ENCODE measurements at regions not wholly inside any gene's neighbourhood (a gene's known extent, or its start where the extent isn't known, plus 50 kb on each side); places are given as distances from the start of the nearest gene placed in this dataset.
A peak's percentile ranks its signal among the peaks of the same experiment; 100 is the strongest.
"Not testable (repeated sequence)": the region's sequence is repeated elsewhere in the genome, so short reads cannot be mapped to it uniquely, and the experiment has no call there.

DNA sequence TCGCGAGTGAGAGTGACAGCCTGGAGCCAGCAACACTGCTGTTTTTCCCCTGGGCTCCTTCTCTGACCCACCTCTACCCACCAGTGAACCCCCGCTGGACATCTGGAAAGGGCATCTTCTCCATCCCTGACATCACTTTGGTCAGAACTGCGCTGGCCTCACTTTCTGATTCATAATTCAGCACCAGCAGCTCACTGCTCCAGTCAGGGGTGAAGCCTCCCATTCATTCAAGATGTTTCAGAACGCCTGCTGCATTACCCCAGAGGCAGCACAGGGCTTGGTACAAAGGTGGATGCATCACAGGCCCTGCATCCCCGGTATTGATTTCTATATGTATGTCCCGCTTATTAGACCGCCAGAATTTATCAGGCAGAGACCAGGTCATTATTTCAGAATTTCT is 182.8 kb upstream of the TSHZ3 start:
- no peak for DNase-seq

DNA sequence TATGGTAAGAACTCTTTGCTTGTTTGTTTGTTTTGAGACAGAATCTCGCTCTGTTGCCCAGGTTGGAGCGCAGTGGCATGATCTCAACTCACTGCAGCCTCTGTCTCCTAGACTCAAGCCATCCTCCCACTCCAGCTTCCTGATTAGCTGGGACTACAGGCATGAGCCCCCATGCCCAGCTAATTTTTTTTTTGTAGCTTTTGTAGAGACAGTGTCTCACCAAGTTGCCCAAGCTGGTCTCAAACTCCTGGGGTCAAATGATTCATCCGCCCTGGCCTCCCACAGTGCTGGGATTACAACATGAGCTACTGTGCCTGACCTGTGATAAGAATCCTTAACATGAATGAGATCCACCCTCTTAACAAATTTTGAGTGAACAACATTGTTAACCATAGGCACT is 183.9 kb upstream of the TSHZ3 start:
- no peak for DNase-seq

DNA sequence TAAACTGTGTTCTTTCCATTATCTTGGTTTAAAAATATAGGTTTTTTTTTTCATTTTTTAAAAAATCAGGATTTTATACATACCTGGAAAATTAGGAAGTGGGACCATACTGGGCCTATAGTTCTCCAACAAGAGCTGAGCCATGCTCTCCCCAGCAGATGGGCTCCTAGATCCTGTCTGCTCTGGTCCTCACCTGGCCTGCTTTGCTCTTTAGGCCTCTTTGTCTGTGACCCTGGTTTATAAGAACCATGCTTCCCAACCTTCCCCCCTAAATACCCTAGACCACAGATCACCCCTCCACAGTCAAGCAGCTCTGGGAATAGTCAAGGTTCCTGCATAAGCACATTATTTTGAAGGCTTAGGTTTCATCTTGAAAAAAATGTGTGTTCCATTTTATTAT is 185.0 kb upstream of the TSHZ3 start:
- DNase-seq: no peak

DNA sequence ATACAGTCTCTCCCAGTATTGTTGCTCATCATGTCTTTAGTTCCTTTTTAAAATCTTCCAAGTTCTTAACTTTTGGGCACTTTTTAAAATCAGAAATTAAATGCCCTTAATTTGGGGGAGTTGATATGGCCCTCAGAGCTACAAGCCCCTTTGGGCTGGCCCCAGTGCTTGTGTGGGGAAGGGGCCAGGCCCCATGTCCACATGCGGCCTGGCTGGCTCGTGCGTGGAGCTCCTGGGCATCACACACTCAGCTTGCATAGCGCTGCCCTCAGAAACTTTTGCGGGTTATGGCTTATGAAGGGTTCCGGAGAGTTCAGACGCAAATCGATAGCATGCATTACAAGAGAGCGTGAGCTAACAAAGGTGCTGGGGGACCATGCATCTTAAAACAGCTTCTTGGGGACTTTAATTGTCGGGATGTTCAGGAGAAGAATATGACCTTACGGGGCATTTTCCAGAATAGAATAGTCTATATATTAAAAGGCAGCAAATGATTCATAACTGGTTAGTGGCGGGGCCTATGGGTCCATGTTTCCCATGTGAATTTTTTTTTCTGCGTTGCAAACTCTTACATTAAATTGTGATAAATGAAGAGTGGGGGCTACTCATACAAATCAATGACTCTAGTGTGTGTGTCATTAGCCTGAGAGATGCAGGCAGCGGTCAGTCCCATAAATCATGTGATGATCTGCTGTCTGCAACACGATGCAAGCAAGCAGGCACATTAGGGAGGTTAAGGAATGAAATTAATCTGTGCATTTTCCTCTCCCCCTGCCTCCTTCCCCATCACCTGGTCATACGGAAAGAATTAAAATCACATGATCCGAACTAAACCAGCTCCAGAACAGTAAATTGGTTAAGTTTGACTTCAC is 185.8 kb upstream of the TSHZ3 start:
- no peak for DNase-seq

DNA sequence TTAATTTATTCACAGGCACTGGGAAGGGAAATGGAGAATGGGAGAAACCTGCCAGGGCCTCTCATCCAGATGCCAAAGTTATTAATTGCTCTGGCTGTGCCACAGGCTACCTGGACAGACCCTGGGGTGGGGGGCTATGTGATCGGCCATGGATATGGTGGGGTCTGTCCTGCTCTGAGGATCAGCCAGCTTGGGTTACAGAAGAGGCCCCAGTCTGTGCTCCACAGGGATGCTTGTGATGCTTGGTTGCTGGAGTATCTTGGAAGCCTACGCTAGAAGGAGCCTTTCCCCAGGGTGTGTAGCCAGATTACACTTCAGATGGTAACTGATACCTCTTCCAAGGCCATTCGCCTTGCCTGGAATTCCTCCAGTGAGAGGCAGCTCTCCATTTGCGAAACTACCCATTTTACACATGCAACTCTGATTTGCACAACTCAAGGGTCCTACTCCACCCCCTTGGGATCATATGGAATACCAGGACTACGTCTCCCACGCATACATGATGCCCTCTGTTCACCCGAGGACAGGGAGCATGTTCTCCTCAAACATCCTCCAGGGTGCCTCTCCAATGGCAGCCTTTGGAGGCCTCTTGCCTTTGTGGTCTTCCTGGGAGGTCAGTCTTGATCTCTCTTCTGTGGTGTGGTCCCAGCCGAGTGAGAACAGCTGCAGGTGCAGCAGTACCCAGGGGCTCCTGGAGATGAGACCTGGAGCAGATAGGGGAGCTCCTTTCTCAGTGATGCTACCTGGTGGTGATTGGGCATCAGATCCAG is 186.6 kb upstream of the TSHZ3 start:
- no peak for DNase-seq

DNA sequence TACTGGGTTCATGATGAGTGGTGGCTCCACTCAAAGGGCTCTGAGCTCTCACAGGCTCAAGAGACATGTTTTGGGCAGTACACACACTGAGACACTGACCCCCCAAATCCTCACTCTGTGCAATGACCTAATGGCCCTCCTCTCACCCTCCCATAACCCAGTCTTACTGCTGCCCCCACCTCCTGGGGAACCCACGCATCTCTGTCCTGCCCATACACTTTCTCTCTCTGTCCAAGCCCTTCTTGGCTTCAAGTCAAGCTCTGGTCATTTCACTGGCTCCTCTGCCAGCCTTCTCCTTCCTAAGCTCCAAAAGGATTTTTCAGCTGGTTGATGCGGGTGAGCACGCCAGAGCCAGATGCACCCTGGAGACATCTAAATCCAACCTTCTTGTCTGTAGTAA is 187.9 kb upstream of the TSHZ3 start:
- no peak for DNase-seq

DNA sequence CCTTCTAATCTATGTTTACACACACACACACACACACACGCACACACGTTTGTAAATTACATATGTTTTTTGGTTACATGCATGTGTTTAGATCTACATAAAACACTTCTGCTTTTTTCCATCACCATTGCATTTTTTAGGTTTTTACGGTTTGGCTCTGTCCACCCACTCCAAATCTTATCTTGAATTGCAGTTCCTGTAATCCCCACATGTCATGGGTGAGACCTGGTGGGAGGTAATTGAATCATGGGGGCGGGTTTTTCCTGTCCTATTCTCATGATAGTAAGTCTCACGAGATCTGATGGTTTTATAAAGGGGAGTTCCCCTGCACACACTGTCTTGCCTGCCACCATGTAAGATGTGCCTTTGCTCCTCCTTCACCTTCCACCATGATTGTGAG is 188.7 kb upstream of the TSHZ3 start:
- DNase-seq: not testable (repeated sequence)

DNA sequence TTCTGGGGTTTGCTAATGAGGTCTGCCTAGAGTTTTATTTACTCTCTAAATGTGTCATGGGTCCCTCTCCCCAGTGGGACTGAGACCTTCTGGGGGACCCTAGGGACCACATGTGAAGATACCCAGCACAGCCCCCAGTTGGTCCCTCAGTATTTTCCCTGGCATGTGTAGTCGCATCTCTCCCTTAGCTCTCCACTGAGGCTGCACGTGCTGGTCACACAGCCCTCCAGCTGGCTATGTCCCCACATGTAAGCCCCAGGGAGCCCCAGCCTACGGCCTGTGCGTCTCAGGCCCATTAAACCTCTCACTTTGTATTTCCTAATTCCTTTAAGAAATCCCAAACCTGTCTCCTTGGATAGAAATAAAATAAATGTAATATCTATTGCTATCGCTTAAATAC is 189.6 kb upstream of the TSHZ3 start:
- no peak for DNase-seq

DNA sequence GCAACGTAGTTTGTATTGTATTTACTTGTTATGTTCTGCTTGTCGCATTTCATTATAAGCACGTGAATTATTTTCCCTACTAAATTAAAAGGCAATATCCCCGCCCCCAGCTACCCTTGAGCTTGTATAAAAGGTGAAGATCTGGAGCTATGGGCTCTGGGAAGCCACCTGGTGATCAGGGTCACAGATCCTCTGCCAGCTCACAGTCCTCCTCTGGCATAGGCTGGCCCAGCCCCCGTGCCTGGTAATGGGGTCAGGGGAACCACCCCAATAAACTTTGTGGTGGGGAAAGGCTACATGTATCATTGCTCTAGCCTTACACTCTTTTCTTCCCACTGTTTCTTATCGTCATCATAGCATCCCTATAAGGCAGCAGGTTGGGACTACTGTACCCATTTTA is 190.2 kb upstream of the TSHZ3 start:
- no peak for DNase-seq

DNA sequence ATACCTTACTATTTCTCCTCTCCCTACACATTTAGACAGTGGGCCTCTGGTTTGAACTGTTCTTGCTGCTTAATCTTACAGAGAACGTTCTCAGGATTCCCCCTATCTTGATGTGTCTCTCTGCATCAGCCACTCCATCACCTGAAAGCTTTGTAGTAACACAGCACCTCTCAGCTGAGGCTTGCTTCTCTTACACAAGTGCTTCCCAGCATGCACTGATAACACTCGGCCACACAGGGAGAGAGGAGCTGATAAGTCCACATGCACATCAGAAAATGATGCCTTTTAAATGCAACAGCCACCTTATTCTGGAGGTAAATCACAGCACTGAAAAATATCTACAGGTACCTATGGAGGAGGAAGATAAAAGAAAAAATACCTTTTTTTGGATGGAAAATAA is 192.2 kb upstream of the TSHZ3 start:
- DNase-seq: no peak

DNA sequence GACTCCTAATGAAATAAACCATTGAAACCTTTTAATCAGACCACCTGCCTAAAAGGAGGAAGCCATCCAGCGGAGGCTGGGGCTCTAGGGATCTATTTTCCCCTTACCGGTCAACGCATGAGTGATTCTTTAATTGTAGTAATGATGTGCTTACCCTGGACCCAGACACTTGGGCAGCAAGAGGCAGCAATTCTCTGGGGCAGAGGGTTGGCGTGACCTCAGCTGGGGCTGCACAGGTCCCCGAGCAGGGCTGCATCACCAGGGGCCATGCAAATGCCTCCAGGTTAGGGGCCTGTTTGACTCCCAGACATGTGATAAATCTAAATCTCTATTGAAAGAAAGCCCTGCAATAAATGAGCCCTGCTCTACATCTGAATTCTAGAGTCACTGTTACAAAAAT is 194.2 kb upstream of the TSHZ3 start:
- DNase-seq: no peak

DNA sequence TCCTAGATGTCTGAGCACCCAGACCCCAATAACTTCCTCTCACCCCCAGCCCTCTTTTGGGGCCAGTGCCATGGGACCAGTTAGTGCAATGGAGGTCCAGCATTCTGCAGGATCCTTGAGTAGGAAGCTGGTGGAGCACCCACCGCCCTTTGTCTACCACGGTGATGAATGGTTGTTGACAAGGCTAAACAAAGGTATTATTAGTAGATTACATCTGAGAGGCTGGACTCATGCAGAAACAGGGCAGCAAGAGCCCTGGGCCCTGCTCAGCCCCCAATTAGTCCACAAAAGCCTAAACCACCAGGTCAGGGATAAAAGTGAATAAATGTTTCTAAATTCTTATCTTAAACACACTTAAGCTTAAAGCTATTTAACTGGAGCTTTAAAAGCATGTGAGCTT is 196.5 kb upstream of the TSHZ3 start:
- no peak for DNase-seq

DNA sequence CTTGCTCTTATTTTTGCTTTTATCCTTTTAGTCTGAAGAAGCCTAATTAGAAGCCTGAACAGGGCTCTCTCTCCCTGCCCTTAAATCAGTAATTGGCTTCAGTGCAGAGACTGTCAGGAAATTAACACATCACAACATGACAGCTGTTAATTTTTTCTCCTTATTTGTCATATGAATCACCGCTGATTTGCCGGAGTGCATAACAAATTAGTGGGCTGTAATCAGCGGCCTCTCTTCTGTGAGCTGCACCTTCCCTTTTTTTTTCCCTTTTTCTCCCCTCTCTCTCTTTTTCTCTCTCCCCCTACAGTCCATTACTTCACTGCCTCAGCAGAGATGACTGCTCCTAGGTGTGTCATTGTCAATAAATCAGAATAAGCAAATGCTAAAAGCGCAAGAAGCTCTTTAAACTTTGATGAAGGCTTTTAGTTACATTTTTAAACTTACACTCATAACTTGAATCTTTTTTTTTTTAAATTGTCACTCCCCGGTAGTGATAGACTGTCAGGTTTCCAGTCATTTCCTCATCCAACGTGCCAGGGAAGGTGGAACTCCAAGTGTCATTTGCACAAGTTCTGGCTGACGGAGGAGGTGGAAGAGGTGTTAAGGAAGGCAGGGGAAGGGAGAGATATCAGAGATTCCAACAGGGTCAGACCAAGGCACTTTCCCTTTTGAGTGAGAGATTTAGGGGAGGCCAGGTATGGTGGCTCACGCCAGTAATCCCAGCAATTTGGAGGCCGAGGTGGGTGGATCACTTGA is 197.1 kb upstream of the TSHZ3 start:
- DNase-seq: no peak

DNA sequence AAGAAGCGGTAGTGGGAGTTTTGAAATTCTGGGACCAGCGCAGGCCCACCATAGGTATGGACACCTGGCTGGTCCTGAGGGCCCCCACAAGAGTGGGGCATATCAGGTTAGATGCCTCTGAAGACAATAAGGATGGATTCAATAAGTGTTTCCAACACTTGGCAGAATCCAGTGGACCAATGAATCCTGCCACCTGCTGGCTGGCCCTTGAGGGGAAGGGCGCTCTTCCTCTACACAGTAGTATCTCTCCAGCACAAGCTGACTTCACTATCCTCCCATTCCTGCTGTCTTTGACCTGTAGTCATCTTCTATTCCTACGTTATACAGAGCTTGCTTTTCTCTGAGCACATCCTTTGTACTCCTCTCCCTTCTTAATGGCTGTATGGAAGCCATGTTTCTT is 199.7 kb upstream of the TSHZ3 start:
- no peak for DNase-seq

DNA sequence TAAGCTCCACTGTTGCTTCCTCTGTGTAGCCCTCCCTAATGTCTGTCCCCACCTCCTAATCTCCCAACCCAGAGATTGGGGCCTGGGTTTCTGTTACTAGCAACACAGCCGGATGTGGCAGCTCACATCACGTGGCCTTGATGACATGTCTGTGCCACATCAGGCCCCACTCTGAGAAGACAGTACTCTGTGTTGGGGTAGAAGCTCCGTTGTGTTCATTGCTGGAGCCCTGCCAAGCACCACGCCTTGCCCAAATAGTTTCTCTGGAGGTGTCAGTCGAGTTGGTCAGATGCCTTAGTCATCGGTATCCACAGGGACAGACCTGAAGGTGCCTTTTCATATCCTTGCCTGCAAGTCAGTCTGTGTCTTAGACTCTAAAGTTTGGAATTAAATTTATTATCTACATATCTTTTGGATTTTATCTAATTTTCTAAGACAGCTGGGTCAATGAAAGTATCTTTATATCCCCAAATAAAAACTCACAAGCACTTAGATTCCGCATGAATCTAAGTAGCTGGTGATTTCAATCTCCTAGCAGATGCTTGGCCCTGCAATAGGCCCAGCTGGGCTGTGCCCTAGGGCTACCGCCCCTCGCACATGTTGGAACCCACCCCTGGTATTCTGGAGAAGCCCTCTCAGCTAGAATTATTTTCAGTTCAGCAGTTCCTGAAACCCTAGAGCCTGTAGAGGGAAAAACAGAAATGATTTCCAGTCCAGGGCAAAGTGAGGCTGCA is 204.0 kb upstream of the TSHZ3 start:
- no peak for DNase-seq

DNA sequence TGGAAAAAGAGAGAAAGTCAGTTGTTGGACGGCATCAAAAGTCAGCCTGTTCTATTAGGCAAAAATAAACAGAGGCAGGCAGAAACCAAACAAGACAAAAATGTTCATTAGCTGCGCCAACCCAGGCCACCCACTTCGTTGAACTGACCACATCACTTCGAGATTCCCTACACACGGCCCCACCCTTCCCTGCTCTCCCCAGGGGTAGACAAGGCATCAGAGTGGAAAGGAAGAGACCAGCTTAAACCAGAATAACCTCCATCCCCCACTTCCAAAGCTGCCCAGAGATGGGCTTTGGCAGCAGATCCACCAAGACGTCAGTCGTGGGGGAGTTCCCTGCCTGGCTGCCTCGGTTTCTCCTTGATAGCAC is 204.6 kb upstream of the TSHZ3 start:
- DNase-seq: peak; percentile 37

DNA sequence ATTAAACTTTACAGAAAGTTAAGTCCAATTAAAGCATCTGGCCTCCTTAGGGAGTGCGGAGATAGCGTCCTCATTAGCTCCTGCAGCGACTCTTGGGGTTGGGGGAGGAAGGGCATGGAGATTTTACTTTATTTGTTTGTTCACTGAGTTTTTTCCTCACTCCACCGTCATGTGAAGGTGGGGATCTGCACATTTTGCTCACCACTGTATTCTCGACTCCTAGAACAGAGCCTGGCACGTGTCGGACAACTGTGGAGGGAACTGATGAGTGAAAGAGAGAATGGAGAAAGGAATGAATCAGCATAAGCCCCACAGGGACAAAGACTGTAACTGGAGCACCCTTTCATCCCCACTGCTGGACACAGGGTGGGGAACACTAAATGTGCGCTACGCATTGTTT is 205.1 kb upstream of the TSHZ3 start:
- no peak for DNase-seq

DNA sequence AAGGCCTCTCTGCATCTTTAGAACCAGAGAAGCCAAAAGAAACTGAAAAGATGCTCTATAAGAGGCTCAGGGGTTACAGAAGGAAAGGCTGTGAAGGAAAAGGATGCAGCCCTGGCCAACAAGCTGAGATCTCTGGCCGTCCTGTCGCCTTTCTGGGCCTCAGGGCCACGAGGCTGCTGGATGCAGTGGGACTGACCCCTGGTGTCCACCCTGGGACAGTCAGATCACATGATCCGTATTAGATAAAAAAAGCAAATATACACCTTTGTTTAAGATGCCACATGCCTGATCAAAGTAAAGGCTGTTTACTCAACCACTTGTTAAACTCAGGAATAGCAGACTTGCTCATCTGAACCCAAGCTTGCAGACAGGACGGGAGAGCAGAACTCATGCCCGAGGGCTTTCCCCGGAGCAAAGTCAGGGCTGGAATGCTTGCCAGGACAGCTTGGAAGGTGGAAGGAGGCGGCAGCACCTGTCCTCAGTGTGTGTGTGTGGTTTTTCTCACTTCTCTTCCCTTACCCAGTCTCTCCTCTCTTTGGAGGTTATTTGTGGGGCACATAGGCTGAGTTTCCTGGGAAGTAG is 206.5 kb upstream of the TSHZ3 start:
- no peak for DNase-seq

DNA sequence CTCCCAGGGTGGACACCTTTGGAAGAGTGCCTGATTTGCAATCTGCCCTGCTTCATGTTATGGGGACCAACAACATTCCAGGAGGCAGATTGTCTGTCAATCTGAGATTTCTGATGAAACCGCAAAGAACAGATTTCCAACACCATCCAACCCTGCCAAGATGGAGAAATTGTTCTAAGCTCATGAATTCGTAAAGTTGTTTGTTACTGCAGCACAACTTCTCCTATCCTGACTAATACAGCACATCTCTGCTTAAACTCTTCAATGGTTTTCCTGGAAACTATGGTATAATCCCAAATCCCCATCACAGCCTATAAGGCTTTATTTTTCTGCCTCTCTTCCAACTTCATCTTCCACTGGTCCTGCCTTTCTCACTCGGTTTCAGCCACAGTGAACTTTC is 210.3 kb upstream of the TSHZ3 start:
- no peak for DNase-seq

DNA sequence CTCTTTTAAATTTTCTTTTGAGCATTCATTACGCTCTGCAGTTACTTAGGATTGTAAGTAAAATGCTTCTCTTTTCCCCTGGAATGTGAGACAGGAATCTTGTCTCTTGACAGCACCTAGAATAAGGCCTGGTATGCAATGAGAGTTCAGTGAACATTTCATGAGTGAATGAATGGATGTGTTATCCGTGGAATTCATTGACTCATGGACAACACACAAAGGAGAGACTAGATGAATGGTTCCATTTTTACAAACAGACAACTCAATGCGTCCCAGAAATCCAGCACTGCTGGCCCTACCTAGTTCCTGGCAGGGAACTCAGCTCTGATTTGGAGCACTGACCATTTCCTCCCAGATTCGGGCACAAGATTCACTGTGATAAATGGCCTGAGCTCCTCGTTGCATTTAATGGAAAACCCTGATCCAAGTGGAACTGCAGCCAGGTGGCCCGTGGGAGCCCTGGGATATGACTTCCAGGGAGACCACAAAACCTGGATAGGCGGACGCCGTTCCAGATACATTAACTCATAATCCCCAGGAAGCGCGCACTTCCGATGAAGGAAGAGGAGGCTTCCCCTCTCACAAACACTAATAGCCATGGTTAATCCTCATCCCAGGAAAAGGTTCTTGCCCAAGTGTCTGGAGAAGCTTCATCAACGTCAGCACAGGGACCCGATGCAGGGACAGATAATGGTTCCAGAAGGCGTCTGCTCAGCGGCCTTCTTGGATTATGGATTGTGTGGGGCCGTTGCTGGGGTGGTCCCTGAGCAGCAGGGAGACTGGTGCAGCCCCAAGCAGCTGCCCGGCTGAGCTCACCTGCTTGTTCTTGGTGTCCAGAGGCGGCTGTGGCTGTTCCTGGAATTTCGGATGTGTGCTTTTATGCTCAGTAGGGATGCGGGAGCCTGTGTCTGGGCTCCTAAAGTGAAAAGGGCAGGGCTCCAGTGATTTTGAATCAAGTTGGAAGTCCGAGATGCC is 211.1 kb upstream of the TSHZ3 start:
- no peak for DNase-seq

DNA sequence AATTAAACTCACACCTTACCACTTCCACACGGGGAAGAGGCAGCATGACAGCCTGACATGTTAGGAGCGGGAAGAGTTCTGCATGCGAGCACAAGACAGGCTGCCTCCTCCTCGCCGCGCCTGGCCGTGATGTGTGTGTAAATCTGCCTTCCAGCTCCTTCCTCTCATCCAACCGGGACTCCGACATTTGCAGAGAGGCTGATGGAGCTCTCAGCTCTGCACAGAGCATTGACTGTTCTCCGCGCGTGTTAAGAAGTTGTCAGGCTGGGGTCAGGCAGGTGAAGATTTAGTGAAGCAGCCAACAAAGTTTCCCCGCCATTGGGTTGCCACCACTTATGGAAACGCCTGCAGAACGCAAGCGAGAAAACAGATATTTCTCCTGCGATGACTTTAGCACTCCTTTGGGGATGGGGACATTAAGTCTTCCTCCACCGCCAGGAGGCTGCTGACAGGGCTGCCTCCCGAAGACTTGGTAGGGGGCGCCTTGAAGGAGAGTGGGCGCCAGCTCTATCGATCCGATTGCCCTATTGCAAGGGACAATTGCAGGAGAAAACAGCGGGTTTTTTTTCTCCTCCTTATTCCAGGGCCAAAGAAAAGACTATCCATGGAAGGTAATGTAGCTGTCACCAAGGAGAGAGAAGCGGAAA is 213.9 kb upstream of the TSHZ3 start:
- DNase-seq: no peak
